GM23338 (cell line): ENCODE measurements at regions not wholly inside any gene's neighbourhood (a gene's known extent, or its start where the extent isn't known, plus 50 kb on each side); places are given as distances from the start of the nearest gene placed in this dataset.

Experiments
- ATAC-seq: fragments of 200-7000 bp; cut with Tn5 transposase; 3 replicates; pipeline ENCODE4 v1.9.1; 2020
- DNase-seq: peaks from one replicate; pipeline ENCODE4 v3.0.0-alpha.2; 2015; ENCODE audit warnings: low spot score
- H2AFZ ChIP-seq: fragments of 200-600 bp; sonication (generic); 2 replicates; pipeline ENCODE4 v1.8.0; 2016; ENCODE audit warnings: antibody characterized with exemption, mild to moderate bottlenecking, moderate library complexity
- H3F3A ChIP-seq: fragments of 200-600 bp; sonication (generic); replicated peaks from 2 replicates; pipeline ENCODE4 v1.8.0; 2017; ENCODE audit warnings: antibody characterized with exemption, mixed run types, low read depth
- H3K27ac ChIP-seq: fragments of 200-600 bp; sonication (generic); 2 replicates; pipeline ENCODE4 v1.6.1; 2016; ENCODE audit warnings: low read depth
- H3K27me3 ChIP-seq: fragments of 200-600 bp; sonication (generic); 2 replicates; pipeline ENCODE4 v1.8.0; 2016; ENCODE audit warnings: mild to moderate bottlenecking, mixed run types, moderate library complexity; ENCODE audit not compliant: insufficient read depth
- H3K36me3 ChIP-seq: fragments of 200-600 bp; sonication (generic); 2 replicates; pipeline ENCODE4 v1.8.0; 2016; ENCODE audit warnings: mild to moderate bottlenecking; ENCODE audit not compliant: insufficient read depth
- H3K4me1 ChIP-seq: fragments of 200-600 bp; sonication (generic); 2 replicates; pipeline ENCODE4 v1.8.0; 2016; ENCODE audit warnings: mild to moderate bottlenecking, moderate library complexity; ENCODE audit not compliant: insufficient read depth
- H3K4me2 ChIP-seq: fragments of 200-600 bp; sonication (generic); 2 replicates; pipeline ENCODE4 v1.7.1; 2017; ENCODE audit warnings: mixed run types
- H3K4me3 ChIP-seq: fragments of 200-600 bp; sonication (generic); 2 replicates; pipeline ENCODE4 v1.6.1; 2016; ENCODE audit warnings: mixed run types
- H3K79me2 ChIP-seq: fragments of 200-600 bp; sonication (generic); replicated peaks from 2 replicates; pipeline ENCODE4 v1.8.0; 2017; ENCODE audit warnings: mild to moderate bottlenecking; ENCODE audit not compliant: insufficient read depth
- H3K9me2 ChIP-seq: fragments of 200-600 bp; sonication (generic); 2 replicates; pipeline ENCODE4 v1.8.0; 2017; ENCODE audit not compliant: insufficient read depth
- H4K20me1 ChIP-seq: fragments of 200-600 bp; sonication (generic); replicated peaks from 2 replicates; pipeline ENCODE4 v1.8.0; 2017; ENCODE audit warnings: mild to moderate bottlenecking; ENCODE audit not compliant: insufficient read depth
- H3K27ac Mint-ChIP-seq: 2 replicates; pipeline ENCODE4 v1.8.0; 2020; ENCODE audit warnings: inconsistent platforms, mild to moderate bottlenecking, moderate library complexity, mixed read lengths
- H3K27me3 Mint-ChIP-seq: 3 replicates; pipeline ENCODE4 v1.8.0; 2022; ENCODE audit warnings: low read depth, mild to moderate bottlenecking, moderate library complexity, mixed read lengths, inconsistent platforms; ENCODE audit not compliant: insufficient read depth, poor library complexity
- H3K36me3 Mint-ChIP-seq: 3 replicates; pipeline ENCODE4 v1.8.0; 2021; ENCODE audit warnings: low read depth, mild to moderate bottlenecking, inconsistent platforms, moderate library complexity, mixed read lengths
- H3K4me1 Mint-ChIP-seq: 3 replicates; pipeline ENCODE4 v1.8.0; 2020; ENCODE audit warnings: mild to moderate bottlenecking, inconsistent platforms, mixed read lengths
- H3K4me3 Mint-ChIP-seq: 3 replicates; pipeline ENCODE4 v1.8.0; 2021; ENCODE audit warnings: moderate library complexity, mild to moderate bottlenecking, inconsistent platforms, mixed read lengths
- H3K9me3 Mint-ChIP-seq: 3 replicates; pipeline ENCODE4 v1.8.0; 2020; ENCODE audit warnings: moderate library complexity, mild to moderate bottlenecking, inconsistent platforms, mixed read lengths
- CREB1 ChIP-seq: fragments of 250-450 bp; sonication (Bioruptor Pico); IDR thresholded peaks from 2 replicates; pipeline ENCODE4 v1.5.0; 2020; ENCODE audit warnings: low read depth, mild to moderate bottlenecking, moderate library complexity
- EZH2 ChIP-seq: fragments of 200-600 bp; sonication (generic); IDR thresholded peaks from one replicate; pipeline ENCODE4 v1.8.0; 2017; ENCODE audit warnings: antibody characterized with exemption, mild to moderate bottlenecking, low read depth; ENCODE audit not compliant: unreplicated experiment
- EZH2phosphoT487 ChIP-seq: fragments of 200-600 bp; sonication (generic); IDR thresholded peaks from one replicate; pipeline ENCODE4 v1.8.1; 2018; ENCODE audit warnings: antibody characterized with exemption; ENCODE audit not compliant: unreplicated experiment
- JUNB ChIP-seq: IDR thresholded peaks from one replicate; pipeline ENCODE4 v1.6.1; 2016; ENCODE audit warnings: antibody characterized with exemption; ENCODE audit not compliant: unreplicated experiment
- NANOG ChIP-seq: IDR thresholded peaks from 2 replicates; pipeline ENCODE4 v1.6.1; 2016; ENCODE audit warnings: antibody characterized with exemption, borderline replicate concordance
- POLR2AphosphoS5 ChIP-seq: IDR thresholded peaks from 2 replicates; pipeline ENCODE4 v1.6.1; 2016; ENCODE audit warnings: antibody characterized with exemption, low read depth
- STAT1 ChIP-seq: IDR thresholded peaks from one replicate; pipeline ENCODE4 v1.6.1; 2016; ENCODE audit warnings: antibody characterized with exemption; ENCODE audit not compliant: unreplicated experiment
- ZNF114 ChIP-seq: fragments of 250-450 bp; sonication (Bioruptor Pico); IDR thresholded peaks from 2 replicates; pipeline ENCODE4 v1.5.0; 2020; ENCODE audit warnings: mild to moderate bottlenecking, moderate library complexity
- ZNF331 ChIP-seq: fragments of 250-450 bp; sonication (Bioruptor Pico); IDR thresholded peaks from 2 replicates; pipeline ENCODE4 v1.5.0; 2020; ENCODE audit warnings: low read depth, mild to moderate bottlenecking, moderate library complexity
- TF ChIP-seq, protein P1 (sequence below), 2 experiments: fragments of 200-600 bp in 1 of 2; sonication (generic) in 1 of 2; conservative IDR thresholded peaks; 2 replicates each; pipeline versions ENCODE4 v1.5.1 to v1.6.1; 2016 to 2017; ENCODE audit warnings: antibody characterized with exemption in 2 of 2, low read depth in 2 of 2, mild to moderate bottlenecking in 2 of 2, moderate library complexity in 1 of 2
- TF ChIP-seq, protein P2 (sequence below): fragments of 250-450 bp; sonication (Bioruptor Pico); IDR thresholded peaks from 2 replicates; pipeline ENCODE4 v1.5.0; 2020; ENCODE audit warnings: mild to moderate bottlenecking, moderate library complexity
- TF ChIP-seq, protein P3 (sequence below): IDR thresholded peaks from 2 replicates; pipeline ENCODE4 v1.6.1; 2016; ENCODE audit warnings: antibody characterized with exemption
- TF ChIP-seq, protein P4 (sequence below): IDR thresholded peaks from one replicate; pipeline ENCODE4 v1.6.1; 2018; ENCODE audit warnings: antibody characterized with exemption; ENCODE audit not compliant: unreplicated experiment

DNA sequence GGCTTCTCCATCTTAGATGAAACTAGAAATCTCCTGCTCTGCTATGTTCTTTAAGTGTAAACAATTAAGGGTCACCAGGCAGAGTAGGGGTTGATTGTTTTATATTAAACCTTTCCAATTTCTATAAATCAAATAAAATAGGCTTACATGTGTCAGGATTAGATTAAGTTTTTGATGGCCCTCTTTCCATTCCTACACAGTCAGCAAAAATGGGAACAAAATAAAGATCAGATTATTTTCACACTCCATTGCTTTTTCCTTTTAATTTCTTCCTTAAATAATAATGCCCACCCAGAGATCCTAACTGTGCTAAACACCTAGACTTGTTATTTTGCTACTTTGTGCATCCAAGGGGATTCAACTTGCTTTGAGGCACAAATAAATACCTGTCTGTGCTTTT is 381.4 kb upstream of the MAGEB16 start:
- H3K27me3 ChIP-seq, result no peaks in the 10 kb centered on the region
- H3K4me3 ChIP-seq, result no peak overlapping the region
- no peaks in the 10 kb centered on the region for H3F3A ChIP-seq
- Mint-ChIP-seq H3K27me3 (no peaks in the 10 kb centered on the region), H3K9me3 (peaks cover 2% of the 10 kb centered on the region; the same call in 1 of the 3 replicates), H3K4me3 (no peak overlapping the region), H3K36me3 (no peaks in the 10 kb centered on the region), H3K27ac (no peak overlapping the region), H3K4me1 (no peaks in the 10 kb centered on the region)
- no peaks in the 10 kb centered on the region for H3K4me1 ChIP-seq
- no peaks in the 10 kb centered on the region for H3K79me2 ChIP-seq
- no peaks in the 10 kb centered on the region for H3K9me2 ChIP-seq
- H3K36me3 ChIP-seq, result no peaks in the 10 kb centered on the region
- H3K27ac ChIP-seq, result no peak overlapping the region
- no peak overlapping the region for H3K4me2 ChIP-seq
- TF ChIP-seq, protein P1, sequence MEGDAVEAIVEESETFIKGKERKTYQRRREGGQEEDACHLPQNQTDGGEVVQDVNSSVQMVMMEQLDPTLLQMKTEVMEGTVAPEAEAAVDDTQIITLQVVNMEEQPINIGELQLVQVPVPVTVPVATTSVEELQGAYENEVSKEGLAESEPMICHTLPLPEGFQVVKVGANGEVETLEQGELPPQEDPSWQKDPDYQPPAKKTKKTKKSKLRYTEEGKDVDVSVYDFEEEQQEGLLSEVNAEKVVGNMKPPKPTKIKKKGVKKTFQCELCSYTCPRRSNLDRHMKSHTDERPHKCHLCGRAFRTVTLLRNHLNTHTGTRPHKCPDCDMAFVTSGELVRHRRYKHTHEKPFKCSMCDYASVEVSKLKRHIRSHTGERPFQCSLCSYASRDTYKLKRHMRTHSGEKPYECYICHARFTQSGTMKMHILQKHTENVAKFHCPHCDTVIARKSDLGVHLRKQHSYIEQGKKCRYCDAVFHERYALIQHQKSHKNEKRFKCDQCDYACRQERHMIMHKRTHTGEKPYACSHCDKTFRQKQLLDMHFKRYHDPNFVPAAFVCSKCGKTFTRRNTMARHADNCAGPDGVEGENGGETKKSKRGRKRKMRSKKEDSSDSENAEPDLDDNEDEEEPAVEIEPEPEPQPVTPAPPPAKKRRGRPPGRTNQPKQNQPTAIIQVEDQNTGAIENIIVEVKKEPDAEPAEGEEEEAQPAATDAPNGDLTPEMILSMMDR (conservative IDR thresholded peaks at IDR 0.05; ENCODE audit: low read depth in 2 of 2), result no peak
- TF ChIP-seq, protein P2, sequence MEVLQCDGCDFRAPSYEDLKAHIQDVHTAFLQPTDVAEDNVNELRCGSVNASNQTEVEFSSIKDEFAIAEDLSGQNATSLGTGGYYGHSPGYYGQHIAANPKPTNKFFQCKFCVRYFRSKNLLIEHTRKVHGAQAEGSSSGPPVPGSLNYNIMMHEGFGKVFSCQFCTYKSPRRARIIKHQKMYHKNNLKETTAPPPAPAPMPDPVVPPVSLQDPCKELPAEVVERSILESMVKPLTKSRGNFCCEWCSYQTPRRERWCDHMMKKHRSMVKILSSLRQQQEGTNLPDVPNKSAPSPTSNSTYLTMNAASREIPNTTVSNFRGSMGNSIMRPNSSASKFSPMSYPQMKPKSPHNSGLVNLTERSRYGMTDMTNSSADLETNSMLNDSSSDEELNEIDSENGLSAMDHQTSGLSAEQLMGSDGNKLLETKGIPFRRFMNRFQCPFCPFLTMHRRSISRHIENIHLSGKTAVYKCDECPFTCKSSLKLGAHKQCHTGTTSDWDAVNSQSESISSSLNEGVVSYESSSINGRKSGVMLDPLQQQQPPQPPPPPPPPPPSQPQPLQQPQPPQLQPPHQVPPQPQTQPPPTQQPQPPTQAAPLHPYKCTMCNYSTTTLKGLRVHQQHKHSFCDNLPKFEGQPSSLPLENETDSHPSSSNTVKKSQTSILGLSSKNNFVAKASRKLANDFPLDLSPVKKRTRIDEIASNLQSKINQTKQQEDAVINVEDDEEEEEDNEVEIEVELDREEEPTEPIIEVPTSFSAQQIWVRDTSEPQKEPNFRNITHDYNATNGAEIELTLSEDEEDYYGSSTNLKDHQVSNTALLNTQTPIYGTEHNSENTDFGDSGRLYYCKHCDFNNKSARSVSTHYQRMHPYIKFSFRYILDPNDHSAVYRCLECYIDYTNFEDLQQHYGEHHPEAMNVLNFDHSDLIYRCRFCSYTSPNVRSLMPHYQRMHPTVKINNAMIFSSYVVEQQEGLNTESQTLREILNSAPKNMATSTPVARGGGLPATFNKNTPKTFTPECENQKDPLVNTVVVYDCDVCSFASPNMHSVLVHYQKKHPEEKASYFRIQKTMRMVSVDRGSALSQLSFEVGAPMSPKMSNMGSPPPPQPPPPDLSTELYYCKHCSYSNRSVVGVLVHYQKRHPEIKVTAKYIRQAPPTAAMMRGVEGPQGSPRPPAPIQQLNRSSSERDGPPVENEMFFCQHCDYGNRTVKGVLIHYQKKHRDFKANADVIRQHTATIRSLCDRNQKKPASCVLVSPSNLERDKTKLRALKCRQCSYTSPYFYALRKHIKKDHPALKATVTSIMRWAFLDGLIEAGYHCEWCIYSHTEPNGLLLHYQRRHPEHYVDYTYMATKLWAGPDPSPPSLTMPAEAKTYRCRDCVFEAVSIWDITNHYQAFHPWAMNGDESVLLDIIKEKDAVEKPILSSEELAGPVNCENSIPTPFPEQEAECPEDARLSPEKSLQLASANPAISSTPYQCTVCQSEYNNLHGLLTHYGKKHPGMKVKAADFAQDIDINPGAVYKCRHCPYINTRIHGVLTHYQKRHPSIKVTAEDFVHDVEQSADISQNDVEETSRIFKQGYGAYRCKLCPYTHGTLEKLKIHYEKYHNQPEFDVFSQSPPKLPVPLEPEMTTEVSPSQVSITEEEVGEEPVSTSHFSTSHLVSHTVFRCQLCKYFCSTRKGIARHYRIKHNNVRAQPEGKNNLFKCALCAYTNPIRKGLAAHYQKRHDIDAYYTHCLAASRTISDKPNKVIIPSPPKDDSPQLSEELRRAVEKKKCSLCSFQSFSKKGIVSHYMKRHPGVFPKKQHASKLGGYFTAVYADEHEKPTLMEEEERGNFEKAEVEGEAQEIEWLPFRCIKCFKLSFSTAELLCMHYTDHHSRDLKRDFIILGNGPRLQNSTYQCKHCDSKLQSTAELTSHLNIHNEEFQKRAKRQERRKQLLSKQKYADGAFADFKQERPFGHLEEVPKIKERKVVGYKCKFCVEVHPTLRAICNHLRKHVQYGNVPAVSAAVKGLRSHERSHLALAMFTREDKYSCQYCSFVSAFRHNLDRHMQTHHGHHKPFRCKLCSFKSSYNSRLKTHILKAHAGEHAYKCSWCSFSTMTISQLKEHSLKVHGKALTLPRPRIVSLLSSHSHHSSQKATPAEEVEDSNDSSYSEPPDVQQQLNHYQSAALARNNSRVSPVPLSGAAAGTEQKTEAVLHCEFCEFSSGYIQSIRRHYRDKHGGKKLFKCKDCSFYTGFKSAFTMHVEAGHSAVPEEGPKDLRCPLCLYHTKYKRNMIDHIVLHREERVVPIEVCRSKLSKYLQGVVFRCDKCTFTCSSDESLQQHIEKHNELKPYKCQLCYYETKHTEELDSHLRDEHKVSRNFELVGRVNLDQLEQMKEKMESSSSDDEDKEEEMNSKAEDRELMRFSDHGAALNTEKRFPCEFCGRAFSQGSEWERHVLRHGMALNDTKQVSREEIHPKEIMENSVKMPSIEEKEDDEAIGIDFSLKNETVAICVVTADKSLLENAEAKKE (CRISPR knock-in tag), result no peak
- no peak for TF ChIP-seq JUNB
- TF ChIP-seq POLR2AphosphoS5, result no peak
- TF ChIP-seq ZNF114 (CRISPR knock-in tag), result no peak
- no peak for TF ChIP-seq NANOG
- TF ChIP-seq ZNF331, result no peak
- TF ChIP-seq EZH2, result no peak
- TF ChIP-seq STAT1, result no peak
- no peak for TF ChIP-seq CREB1 (CRISPR knock-in tag)
- TF ChIP-seq EZH2phosphoT487, result no peak
- TF ChIP-seq, protein P3, sequence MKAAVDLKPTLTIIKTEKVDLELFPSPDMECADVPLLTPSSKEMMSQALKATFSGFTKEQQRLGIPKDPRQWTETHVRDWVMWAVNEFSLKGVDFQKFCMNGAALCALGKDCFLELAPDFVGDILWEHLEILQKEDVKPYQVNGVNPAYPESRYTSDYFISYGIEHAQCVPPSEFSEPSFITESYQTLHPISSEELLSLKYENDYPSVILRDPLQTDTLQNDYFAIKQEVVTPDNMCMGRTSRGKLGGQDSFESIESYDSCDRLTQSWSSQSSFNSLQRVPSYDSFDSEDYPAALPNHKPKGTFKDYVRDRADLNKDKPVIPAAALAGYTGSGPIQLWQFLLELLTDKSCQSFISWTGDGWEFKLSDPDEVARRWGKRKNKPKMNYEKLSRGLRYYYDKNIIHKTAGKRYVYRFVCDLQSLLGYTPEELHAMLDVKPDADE, result no peak
- TF ChIP-seq, protein P4, sequence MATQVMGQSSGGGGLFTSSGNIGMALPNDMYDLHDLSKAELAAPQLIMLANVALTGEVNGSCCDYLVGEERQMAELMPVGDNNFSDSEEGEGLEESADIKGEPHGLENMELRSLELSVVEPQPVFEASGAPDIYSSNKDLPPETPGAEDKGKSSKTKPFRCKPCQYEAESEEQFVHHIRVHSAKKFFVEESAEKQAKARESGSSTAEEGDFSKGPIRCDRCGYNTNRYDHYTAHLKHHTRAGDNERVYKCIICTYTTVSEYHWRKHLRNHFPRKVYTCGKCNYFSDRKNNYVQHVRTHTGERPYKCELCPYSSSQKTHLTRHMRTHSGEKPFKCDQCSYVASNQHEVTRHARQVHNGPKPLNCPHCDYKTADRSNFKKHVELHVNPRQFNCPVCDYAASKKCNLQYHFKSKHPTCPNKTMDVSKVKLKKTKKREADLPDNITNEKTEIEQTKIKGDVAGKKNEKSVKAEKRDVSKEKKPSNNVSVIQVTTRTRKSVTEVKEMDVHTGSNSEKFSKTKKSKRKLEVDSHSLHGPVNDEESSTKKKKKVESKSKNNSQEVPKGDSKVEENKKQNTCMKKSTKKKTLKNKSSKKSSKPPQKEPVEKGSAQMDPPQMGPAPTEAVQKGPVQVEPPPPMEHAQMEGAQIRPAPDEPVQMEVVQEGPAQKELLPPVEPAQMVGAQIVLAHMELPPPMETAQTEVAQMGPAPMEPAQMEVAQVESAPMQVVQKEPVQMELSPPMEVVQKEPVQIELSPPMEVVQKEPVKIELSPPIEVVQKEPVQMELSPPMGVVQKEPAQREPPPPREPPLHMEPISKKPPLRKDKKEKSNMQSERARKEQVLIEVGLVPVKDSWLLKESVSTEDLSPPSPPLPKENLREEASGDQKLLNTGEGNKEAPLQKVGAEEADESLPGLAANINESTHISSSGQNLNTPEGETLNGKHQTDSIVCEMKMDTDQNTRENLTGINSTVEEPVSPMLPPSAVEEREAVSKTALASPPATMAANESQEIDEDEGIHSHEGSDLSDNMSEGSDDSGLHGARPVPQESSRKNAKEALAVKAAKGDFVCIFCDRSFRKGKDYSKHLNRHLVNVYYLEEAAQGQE, result no peak
- DNase-seq, result no peak
- no peaks in the 10 kb centered on the region for H4K20me1 ChIP-seq
- no peak for ATAC-seq
- no peak overlapping the region for H2AFZ ChIP-seq
